G401 (cell line): ENCODE measurements at regions not wholly inside any gene's neighbourhood (a gene's known extent, or its start where the extent isn't known, plus 50 kb on each side); places are given as distances from the start of the nearest gene placed in this dataset.

ENCODE experiments used
- DNase-seq: peaks from one replicate; pipeline ENCODE4 v3.0.0-alpha.2; 2015; ENCODE audit warnings: low spot score
- in situ Hi-C: cut with HindIII; loops from 2 replicates; pipeline ENCODE4 v1.10.0; 2016; ENCODE audit warnings: low sequenced_read_pairs, mixed read lengths

- in situ Hi-C loops = no loop called here
- DNase-seq = no peak
Measured at GRCh38 chr4:113815826-113816225, 54.3 kb upstream of the CAMK2D start.

GRCh38 chr4:113811359-113811758 lies 49.8 kb upstream of the CAMK2D start:
- in situ Hi-C loops = no loop called here
- no peak for DNase-seq
